ENCODE measurements at regions not wholly inside any gene's neighbourhood (a gene's known extent, or its start where the extent isn't known, plus 50 kb on each side); places are given as distances from the start of the nearest gene placed in this dataset.

DNA sequence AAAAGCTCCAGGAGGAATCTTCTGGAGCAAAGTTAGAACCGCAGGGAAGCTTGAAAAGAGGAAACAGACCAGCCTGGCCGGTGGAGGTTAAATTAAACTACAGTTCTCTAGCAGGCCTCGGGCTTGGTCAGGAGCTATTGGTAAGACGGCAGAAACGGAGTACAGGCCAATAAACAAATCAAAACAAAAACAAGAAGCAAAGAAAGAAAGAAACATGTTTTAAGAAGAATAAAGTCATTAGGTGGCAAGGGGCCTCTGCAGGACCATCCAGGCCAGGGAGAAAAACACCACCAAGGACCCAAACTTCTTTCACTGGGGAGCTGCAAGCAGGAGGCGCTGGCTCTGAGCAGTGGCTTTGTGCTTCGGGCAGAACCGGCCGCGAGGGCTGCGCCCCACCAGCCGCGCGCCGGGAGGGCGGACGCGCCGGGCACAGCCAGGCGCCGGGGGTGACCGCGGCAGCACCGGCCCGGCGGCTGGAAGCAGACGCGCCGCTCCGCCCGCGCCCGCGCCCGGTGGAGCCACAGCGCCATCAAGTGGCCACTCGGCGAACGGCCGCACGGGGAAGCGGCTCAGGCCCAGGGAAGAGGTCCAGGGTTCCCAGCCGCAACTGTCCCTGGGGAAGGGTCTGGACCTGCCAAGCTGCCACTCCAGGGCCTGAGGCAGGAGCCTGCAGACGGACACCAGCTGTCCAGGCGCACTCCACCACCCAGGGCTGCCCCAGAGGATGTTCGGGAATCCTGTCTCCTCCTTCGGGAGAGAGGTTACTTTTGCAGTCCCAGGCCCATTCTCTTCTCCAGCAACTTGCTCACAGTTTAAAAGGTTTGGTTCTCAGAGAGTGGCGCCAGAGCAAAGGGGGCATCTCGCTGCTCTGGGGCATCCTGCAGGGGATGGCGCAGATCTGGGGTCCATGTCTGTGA is 419.4 kb downstream of the SOX9 start:
- ChIA-PET POLR2A (interaction anchor here (1.9 kb wide), 1 partner anchor 420 kb away, joined by 10 read pairs; the partner anchor contains the start of gene SOX9), CTCF (interaction anchor here (0.6 to 7.9 kb wide), 92 partner anchors 9 to 1902 kb away, joined by 3 to 47 read pairs (median 4); partner anchors contain the start of gene SOX9)
- peak overlapping the region; percentile 88 for H3K4me2 ChIP-seq
- no peak for TF ChIP-seq HOXA7 (CRISPR knock-in tag; IDR thresholded peaks at IDR 0.05)
- TF ChIP-seq RAD21 (conservative IDR thresholded peaks at IDR 0.05 in 1 of 2, IDR thresholded peaks at IDR 0.05 in 1 of 2) = peak; percentile 92 to 100
- TF ChIP-seq JUN (IDR thresholded peaks at IDR 0.05) = peak in 1 of 2 experiments; percentile 57; a peak in 1 of 5 replicates
- TF ChIP-seq TFCP2L1 (CRISPR knock-in tag; IDR thresholded peaks at IDR 0.05) = peak; percentile 73
- TF ChIP-seq SMC3 (IDR thresholded peaks at IDR 0.05) = peak; percentile 99
- no peak for TF ChIP-seq MYC (IDR thresholded peaks at IDR 0.05; ENCODE audit: borderline replicate concordance, low read length)
- TF ChIP-seq, protein P1, sequence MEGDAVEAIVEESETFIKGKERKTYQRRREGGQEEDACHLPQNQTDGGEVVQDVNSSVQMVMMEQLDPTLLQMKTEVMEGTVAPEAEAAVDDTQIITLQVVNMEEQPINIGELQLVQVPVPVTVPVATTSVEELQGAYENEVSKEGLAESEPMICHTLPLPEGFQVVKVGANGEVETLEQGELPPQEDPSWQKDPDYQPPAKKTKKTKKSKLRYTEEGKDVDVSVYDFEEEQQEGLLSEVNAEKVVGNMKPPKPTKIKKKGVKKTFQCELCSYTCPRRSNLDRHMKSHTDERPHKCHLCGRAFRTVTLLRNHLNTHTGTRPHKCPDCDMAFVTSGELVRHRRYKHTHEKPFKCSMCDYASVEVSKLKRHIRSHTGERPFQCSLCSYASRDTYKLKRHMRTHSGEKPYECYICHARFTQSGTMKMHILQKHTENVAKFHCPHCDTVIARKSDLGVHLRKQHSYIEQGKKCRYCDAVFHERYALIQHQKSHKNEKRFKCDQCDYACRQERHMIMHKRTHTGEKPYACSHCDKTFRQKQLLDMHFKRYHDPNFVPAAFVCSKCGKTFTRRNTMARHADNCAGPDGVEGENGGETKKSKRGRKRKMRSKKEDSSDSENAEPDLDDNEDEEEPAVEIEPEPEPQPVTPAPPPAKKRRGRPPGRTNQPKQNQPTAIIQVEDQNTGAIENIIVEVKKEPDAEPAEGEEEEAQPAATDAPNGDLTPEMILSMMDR (IDR thresholded peaks at IDR 0.05) = peak; percentile 99
- TF ChIP-seq, protein P2, sequence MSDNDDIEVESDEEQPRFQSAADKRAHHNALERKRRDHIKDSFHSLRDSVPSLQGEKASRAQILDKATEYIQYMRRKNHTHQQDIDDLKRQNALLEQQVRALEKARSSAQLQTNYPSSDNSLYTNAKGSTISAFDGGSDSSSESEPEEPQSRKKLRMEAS (IDR thresholded peaks at IDR 0.05) = 0 out of 2 replicates have a peak, but pooled peaks have one; percentile 30
- TF ChIP-seq POLR2AphosphoS2 (conservative IDR thresholded peaks at IDR 0.05; ENCODE audit: low read length) = 0 out of 2 replicates have a peak, but pooled peaks have one; percentile 52
- peak; percentile 54; the same call in 1 of the 2 replicates for TF ChIP-seq TP53 (CRISPR knock-in tag; IDR thresholded peaks at IDR 0.05)
- TF ChIP-seq RFX5 (IDR thresholded peaks at IDR 0.05) = 0 out of 2 replicates have a peak, but pooled peaks have one; percentile 52
- TF ChIP-seq, protein P3, sequence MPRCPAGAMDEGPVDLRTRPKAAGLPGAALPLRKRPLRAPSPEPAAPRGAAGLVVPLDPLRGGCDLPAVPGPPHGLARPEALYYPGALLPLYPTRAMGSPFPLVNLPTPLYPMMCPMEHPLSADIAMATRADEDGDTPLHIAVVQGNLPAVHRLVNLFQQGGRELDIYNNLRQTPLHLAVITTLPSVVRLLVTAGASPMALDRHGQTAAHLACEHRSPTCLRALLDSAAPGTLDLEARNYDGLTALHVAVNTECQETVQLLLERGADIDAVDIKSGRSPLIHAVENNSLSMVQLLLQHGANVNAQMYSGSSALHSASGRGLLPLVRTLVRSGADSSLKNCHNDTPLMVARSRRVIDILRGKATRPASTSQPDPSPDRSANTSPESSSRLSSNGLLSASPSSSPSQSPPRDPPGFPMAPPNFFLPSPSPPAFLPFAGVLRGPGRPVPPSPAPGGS (IDR thresholded peaks at IDR 0.05) = no peak
- H3K4me3 ChIP-seq = peak overlapping the region; percentile 22
- FAIRE-seq = no peak
- peaks cover 25% of the 10 kb centered on the region for H3K4me1 ChIP-seq
- H3K27ac ChIP-seq = peak overlapping the region; percentile 82 to 87
- DNase-seq (ENCODE audit: low read depth in 1 of 2, low spot score in 1 of 2) = peak; percentile 79 to 86
- WGBS (ENCODE audit: missing lambda C conversion rate) = 15% methylated on average over 34 of the region's 50 CpGs
- peaks cover 14% of the 10 kb centered on the region; the same call in 1 of the 3 replicates for H3K9me3 ChIP-seq
- peak; percentile 90 to 94 for ATAC-seq

DNA sequence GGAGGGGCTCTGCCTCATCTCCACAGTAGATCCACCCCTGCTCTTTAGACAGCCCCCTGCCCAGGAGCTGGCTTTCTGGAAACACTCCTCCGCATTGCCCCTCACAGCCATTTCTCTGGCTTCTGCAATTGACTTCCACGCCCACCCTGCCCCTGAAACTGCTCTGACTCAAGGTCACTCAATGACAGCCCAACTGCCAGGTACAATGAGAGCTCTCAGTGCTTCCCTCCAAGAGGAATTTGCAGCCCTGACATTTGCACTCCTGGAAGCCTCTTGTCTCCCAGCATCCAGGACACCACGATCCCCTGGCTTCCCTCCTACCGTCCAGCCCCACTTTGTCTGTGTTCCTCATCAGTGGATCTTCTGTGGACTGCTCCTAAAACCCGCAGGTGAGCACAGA is 421.5 kb downstream of the SOX9 start:
- POLR2A ChIA-PET = no interaction called here
- Histone ChIP-seq H3K4me3 (no peak overlapping the region), H3K4me2 (no peak overlapping the region), H3K9me3 (peaks cover 14% of the 10 kb centered on the region; the same call in 1 of the 3 replicates), H3K4me1 (peaks cover 21% of the 10 kb centered on the region), H3K27ac (no peak overlapping the region)
- ATAC-seq = no peak
- WGBS (ENCODE audit: missing lambda C conversion rate) = 91% methylated on average over 5 of the region's 5 CpGs
- TF ChIP-seq PHF8 (IDR thresholded peaks at IDR 0.05; ENCODE audit: borderline replicate concordance, low read depth) (no peak), FOXS1 (CRISPR knock-in tag; IDR thresholded peaks at IDR 0.05) (no peak), RARB (CRISPR knock-in tag; IDR thresholded peaks at IDR 0.05) (no peak), HOXA7 (CRISPR knock-in tag; IDR thresholded peaks at IDR 0.05) (no peak)
- TF ChIP-seq, protein P4, sequence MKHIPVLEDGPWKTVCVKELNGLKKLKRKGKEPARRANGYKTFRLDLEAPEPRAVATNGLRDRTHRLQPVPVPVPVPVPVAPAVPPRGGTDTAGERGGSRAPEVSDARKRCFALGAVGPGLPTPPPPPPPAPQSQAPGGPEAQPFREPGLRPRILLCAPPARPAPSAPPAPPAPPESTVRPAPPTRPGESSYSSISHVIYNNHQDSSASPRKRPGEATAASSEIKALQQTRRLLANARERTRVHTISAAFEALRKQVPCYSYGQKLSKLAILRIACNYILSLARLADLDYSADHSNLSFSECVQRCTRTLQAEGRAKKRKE (CRISPR knock-in tag; IDR thresholded peaks at IDR 0.05; ENCODE audit: low read depth) = no peak
- TF ChIP-seq, protein P2 (IDR thresholded peaks at IDR 0.05) = no peak
- TF ChIP-seq, protein P5, sequence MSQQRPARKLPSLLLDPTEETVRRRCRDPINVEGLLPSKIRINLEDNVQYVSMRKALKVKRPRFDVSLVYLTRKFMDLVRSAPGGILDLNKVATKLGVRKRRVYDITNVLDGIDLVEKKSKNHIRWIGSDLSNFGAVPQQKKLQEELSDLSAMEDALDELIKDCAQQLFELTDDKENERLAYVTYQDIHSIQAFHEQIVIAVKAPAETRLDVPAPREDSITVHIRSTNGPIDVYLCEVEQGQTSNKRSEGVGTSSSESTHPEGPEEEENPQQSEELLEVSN (IDR thresholded peaks at IDR 0.05; ENCODE audit: borderline replicate concordance, low read depth) = no peak
- DNase-seq (ENCODE audit: low read depth in 1 of 2, low spot score in 1 of 2) = no peak
- CTCF ChIA-PET = interaction anchor here (1.0 to 7.9 kb wide), 5 partner anchors 12 to 1775 kb away, joined by 3 to 47 read pairs (median 20); partner anchors contain the start of gene SOX9
- FAIRE-seq = no peak
